Smooth muscle cell (in vitro differentiated cells): ENCODE measurements at regions not wholly inside any gene's neighbourhood (a gene's known extent, or its start where the extent isn't known, plus 50 kb on each side); places are given as distances from the start of the nearest gene placed in this dataset.

Experiments
- DNase-seq: peaks from one replicate; lab custom pipeline; 2025; ENCODE audit not compliant: unreplicated experiment; lab: John Stamatoyannopoulos, UW
- H2AFZ ChIP-seq: fragments of 200-600 bp; sonication (generic); 2 replicates; pipeline ENCODE4 v1.6.0; 2016; ENCODE audit warnings: antibody characterized with exemption, low read depth, mild to moderate bottlenecking
- H3F3A ChIP-seq: fragments of 200-600 bp; sonication (generic); 2 replicates; pipeline ENCODE4 v1.6.0; 2017; ENCODE audit warnings: antibody characterized with exemption, low read depth
- H3K27ac ChIP-seq: fragments of 200-600 bp; sonication (generic); 2 replicates; pipeline ENCODE4 v1.5.1; 2016; ENCODE audit warnings: low read depth, mild to moderate bottlenecking
- H3K27me3 ChIP-seq: fragments of 200-600 bp; sonication (generic); 2 replicates; pipeline ENCODE4 v1.6.1; 2016; ENCODE audit warnings: low read depth, mild to moderate bottlenecking
- H3K36me3 ChIP-seq: fragments of 200-600 bp; sonication (generic); 2 replicates; pipeline ENCODE4 v1.5.1; 2016; ENCODE audit warnings: low read depth
- H3K4me1 ChIP-seq: fragments of 200-600 bp; sonication (generic); 2 replicates; pipeline ENCODE4 v1.5.1; 2016; ENCODE audit warnings: low read depth
- H3K4me2 ChIP-seq: fragments of 200-600 bp; sonication (generic); 2 replicates; pipeline ENCODE4 v1.6.0; 2016; ENCODE audit warnings: mild to moderate bottlenecking
- H3K4me3 ChIP-seq: fragments of 200-600 bp; sonication (generic); 2 replicates; pipeline ENCODE4 v1.5.1; 2016; ENCODE audit warnings: mild to moderate bottlenecking
- H3K79me2 ChIP-seq: fragments of 200-600 bp; sonication (generic); 2 replicates; pipeline ENCODE4 v1.6.0; 2016; ENCODE audit warnings: low read depth, mild to moderate bottlenecking
- H3K9ac ChIP-seq: fragments of 200-600 bp; sonication (generic); 2 replicates; pipeline ENCODE4 v1.6.0; 2016; ENCODE audit warnings: low read depth
- H3K9me3 ChIP-seq: fragments of 200-600 bp; sonication (generic); replicated peaks from 2 replicates; pipeline ENCODE4 v1.5.1; 2016; ENCODE audit warnings: low read depth
- H4K20me1 ChIP-seq: fragments of 200-600 bp; sonication (generic); 2 replicates; pipeline ENCODE4 v1.6.0; 2016; ENCODE audit warnings: low read depth
- WGBS: methylation state at CpG from one replicate; pipeline ENCODE4 v1.1.7; 2016; ENCODE audit warnings: low lambda C conversion rate; 5-methylcytosine and 5-hydroxymethylcytosine counted together
- TF ChIP-seq, protein P1 (sequence below): fragments of 200-600 bp; sonication (generic); IDR thresholded peaks from 2 replicates; pipeline ENCODE4 v1.5.1; 2017; ENCODE audit warnings: borderline replicate concordance, mild to moderate bottlenecking, antibody characterized with exemption; ENCODE audit not compliant: insufficient read depth, poor library complexity, severe bottlenecking

DNA sequence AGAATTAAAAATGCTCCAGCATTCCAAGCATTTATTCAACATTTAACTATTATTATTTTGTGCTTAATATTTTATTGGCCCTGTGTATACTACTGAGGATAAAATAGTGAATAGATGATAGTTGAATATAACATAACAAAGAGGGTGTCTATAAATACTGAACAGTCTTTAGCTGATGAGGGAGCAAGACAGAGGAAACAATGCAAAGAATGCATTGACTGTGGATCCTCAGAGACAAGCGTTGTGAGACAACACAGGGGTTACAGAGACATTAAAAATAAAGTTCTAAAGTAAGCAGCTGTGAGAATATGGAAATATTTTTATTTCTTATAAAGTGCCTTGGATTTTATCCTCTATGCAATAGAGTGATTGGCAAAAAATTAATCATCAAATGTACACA lies 1133.1 kb downstream of the PLA2G4A start:
- no peak for DNase-seq
- no peaks in the 10 kb centered on the region for H3F3A ChIP-seq
- no peaks in the 10 kb centered on the region for H3K36me3 ChIP-seq
- H3K4me2 ChIP-seq = no peak overlapping the region
- no peak overlapping the region for H3K4me3 ChIP-seq
- WGBS = 54% methylated on average over 1 of the region's 1 CpG
- H2AFZ ChIP-seq = peak overlapping the region; percentile 36
- H3K4me1 ChIP-seq = no peaks in the 10 kb centered on the region
- H4K20me1 ChIP-seq = no peaks in the 10 kb centered on the region
- no peaks in the 10 kb centered on the region for H3K27me3 ChIP-seq
- TF ChIP-seq, protein P1, sequence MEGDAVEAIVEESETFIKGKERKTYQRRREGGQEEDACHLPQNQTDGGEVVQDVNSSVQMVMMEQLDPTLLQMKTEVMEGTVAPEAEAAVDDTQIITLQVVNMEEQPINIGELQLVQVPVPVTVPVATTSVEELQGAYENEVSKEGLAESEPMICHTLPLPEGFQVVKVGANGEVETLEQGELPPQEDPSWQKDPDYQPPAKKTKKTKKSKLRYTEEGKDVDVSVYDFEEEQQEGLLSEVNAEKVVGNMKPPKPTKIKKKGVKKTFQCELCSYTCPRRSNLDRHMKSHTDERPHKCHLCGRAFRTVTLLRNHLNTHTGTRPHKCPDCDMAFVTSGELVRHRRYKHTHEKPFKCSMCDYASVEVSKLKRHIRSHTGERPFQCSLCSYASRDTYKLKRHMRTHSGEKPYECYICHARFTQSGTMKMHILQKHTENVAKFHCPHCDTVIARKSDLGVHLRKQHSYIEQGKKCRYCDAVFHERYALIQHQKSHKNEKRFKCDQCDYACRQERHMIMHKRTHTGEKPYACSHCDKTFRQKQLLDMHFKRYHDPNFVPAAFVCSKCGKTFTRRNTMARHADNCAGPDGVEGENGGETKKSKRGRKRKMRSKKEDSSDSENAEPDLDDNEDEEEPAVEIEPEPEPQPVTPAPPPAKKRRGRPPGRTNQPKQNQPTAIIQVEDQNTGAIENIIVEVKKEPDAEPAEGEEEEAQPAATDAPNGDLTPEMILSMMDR = no peak
- no peak overlapping the region for H3K27ac ChIP-seq
- H3K79me2 ChIP-seq = no peaks in the 10 kb centered on the region
- no peak overlapping the region for H3K9ac ChIP-seq
- no peaks in the 10 kb centered on the region for H3K9me3 ChIP-seq

DNA sequence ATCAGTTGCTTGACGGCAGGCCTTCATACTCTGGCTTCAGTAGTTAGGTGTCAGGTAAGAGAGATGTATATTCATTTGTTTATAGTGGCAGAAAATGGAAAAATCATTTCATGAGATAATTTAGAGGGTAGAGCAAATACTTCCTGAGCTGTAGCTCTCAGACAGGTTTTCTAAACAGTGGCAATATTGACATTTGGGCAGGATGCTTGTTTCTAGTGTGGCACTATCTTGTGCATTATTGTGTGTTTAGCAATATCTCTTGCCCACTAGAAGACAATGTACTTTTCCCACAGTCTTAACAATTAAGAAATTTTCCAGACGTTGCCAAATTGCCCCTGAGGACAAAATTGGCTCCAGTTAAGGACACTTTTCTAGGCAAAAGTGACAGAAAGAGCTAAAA lies 1143.1 kb downstream of the PLA2G4A start:
- no peaks in the 10 kb centered on the region for H4K20me1 ChIP-seq
- no peak overlapping the region for H3K27ac ChIP-seq
- H3K27me3 ChIP-seq = no peaks in the 10 kb centered on the region
- DNase-seq = no peak
- no peaks in the 10 kb centered on the region for H3K79me2 ChIP-seq
- no peaks in the 10 kb centered on the region for H3K36me3 ChIP-seq
- H3K9me3 ChIP-seq = no peaks in the 10 kb centered on the region
- no peaks in the 10 kb centered on the region for H3F3A ChIP-seq
- H3K4me1 ChIP-seq = no peaks in the 10 kb centered on the region
- no peak overlapping the region for H2AFZ ChIP-seq
- WGBS = 87% methylated on average over 2 of the region's 2 CpGs
- H3K4me2 ChIP-seq = no peak overlapping the region
- TF ChIP-seq, protein P1 = no peak
- no peak overlapping the region for H3K9ac ChIP-seq
- H3K4me3 ChIP-seq = no peak overlapping the region

DNA sequence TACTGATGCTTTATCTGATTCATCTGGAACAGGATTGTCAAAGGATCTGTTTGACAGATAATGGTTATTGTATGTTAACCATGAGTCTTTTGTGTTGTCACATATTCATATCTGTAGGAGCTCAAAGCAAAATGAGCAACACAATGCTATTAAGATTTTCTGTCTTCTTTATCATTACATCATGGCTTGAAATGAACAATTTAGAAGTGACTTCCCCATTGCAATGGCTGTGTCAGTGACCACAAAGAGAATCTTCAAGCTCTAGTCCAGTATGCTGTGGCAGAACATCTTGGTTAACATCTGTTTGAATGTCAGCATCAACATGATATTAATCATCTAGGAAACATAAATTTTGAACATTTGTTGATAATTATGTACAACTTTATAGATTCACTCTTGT lies 1148.5 kb downstream of the PLA2G4A start:
- H2AFZ ChIP-seq = no peak overlapping the region
- H3K4me3 ChIP-seq = no peak overlapping the region
- no peaks in the 10 kb centered on the region for H3K4me1 ChIP-seq
- H3F3A ChIP-seq = no peaks in the 10 kb centered on the region
- H3K27me3 ChIP-seq = no peaks in the 10 kb centered on the region
- no peaks in the 10 kb centered on the region for H3K9me3 ChIP-seq
- no peaks in the 10 kb centered on the region for H4K20me1 ChIP-seq
- DNase-seq = no peak
- TF ChIP-seq, protein P1 = no peak
- no peaks in the 10 kb centered on the region for H3K36me3 ChIP-seq
- H3K4me2 ChIP-seq = no peak overlapping the region
- H3K79me2 ChIP-seq = no peaks in the 10 kb centered on the region
- H3K9ac ChIP-seq = no peak overlapping the region
- no peak overlapping the region for H3K27ac ChIP-seq

DNA sequence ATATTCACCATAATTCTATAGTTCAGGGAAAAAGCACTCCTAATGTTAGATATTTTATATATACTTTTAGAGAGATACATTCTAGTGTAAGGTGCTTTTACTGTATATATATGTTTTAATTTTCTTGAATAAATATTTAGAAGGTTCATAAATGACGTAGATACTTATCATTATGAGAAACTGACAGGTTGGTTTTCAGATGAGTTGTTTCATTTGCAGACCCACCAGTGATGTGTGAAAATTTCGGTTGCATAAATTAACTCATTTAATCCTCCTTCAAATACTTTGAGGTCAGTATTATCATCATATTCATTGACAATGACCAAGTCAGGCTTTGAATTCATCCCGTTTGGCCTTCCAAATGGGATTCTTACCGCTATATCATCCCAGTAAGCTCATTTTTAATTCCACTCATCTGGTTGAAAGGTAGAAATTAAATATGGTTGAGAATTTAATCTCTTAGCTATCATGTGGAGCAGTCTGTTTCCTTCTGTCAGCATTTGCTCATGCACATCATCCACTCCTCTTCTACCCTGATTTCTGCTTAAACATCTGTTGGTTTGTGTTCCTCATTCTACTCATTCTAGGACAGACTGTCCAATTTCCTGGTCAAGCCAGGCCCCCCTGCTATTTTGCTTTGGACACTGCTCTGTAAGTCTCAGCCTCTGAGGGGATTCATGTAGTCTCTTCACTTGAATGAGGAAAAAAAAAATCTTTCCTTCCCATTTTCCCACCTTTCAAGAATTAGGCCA lies 1156.6 kb downstream of the PLA2G4A start:
- no peak overlapping the region for H3K4me3 ChIP-seq
- H3K9ac ChIP-seq = no peak overlapping the region
- H3K27ac ChIP-seq = no peak overlapping the region
- no peaks in the 10 kb centered on the region for H3K27me3 ChIP-seq
- no peaks in the 10 kb centered on the region for H3K79me2 ChIP-seq
- 91% methylated on average over 4 of the region's 4 CpGs for WGBS
- H3K36me3 ChIP-seq = no peaks in the 10 kb centered on the region
- no peaks in the 10 kb centered on the region for H3K9me3 ChIP-seq
- no peak for DNase-seq
- H3F3A ChIP-seq = no peaks in the 10 kb centered on the region
- no peaks in the 10 kb centered on the region for H4K20me1 ChIP-seq
- TF ChIP-seq, protein P1 = no peak
- no peaks in the 10 kb centered on the region for H3K4me1 ChIP-seq
- peak overlapping the region; percentile 17 for H2AFZ ChIP-seq
- H3K4me2 ChIP-seq = no peak overlapping the region
